Fibroblast of villous mesenchyme (primary cell): ENCODE measurements at regions not wholly inside any gene's neighbourhood (a gene's known extent, or its start where the extent isn't known, plus 50 kb on each side); places are given as distances from the start of the nearest gene placed in this dataset.

Source experiments
- DNase-seq: peaks from one replicate; pipeline ENCODE4 v3.0.0-alpha.2; 2010; ENCODE audit warnings: low read depth
- H3K4me3 ChIP-seq: 2 replicates; pipeline ENCODE4 v1.5.1; 2011; ENCODE audit warnings: low read depth, mild to moderate bottlenecking, low read length
- TF ChIP-seq, protein P1 (sequence below): IDR thresholded peaks from 2 replicates; pipeline ENCODE4 v1.5.1; 2012; ENCODE audit warnings: low read depth, mild to moderate bottlenecking, low read length; ENCODE audit not compliant: insufficient read depth

GRCh38 chr10:57960406-57960805, 307.3 kb downstream of the IPMK start:
- no peak overlapping the region for H3K4me3 ChIP-seq
- no peak for DNase-seq
- TF ChIP-seq, protein P1, sequence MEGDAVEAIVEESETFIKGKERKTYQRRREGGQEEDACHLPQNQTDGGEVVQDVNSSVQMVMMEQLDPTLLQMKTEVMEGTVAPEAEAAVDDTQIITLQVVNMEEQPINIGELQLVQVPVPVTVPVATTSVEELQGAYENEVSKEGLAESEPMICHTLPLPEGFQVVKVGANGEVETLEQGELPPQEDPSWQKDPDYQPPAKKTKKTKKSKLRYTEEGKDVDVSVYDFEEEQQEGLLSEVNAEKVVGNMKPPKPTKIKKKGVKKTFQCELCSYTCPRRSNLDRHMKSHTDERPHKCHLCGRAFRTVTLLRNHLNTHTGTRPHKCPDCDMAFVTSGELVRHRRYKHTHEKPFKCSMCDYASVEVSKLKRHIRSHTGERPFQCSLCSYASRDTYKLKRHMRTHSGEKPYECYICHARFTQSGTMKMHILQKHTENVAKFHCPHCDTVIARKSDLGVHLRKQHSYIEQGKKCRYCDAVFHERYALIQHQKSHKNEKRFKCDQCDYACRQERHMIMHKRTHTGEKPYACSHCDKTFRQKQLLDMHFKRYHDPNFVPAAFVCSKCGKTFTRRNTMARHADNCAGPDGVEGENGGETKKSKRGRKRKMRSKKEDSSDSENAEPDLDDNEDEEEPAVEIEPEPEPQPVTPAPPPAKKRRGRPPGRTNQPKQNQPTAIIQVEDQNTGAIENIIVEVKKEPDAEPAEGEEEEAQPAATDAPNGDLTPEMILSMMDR, result no peak

GRCh38 chr10:57959318-57960006, 308.2 kb downstream of the IPMK start:
- no peak overlapping the region for H3K4me3 ChIP-seq
- no peak for DNase-seq
- TF ChIP-seq, protein P1, result no peak

DNA sequence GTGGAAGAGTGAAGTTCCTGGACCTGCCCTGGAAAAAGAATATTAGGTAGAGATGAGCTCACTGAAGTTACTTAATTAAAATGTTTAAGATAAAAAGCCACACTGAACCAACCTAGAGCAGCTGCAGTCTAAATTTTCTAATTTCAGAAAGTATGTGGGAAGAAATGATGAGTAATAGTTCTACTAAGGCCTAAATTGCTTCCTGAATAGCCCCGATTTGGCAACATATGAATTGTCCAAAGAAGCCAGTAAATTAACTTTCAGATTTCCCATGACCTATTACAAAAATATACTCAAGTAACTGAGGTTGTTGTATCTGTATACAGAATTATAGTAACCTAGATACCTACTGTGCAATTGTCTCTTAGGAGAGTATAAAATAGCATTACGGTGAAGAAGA, 312.6 kb downstream of the IPMK start:
- DNase-seq, result peak; percentile 45
- TF ChIP-seq, protein P1, result no peak
- no peak overlapping the region for H3K4me3 ChIP-seq

DNA sequence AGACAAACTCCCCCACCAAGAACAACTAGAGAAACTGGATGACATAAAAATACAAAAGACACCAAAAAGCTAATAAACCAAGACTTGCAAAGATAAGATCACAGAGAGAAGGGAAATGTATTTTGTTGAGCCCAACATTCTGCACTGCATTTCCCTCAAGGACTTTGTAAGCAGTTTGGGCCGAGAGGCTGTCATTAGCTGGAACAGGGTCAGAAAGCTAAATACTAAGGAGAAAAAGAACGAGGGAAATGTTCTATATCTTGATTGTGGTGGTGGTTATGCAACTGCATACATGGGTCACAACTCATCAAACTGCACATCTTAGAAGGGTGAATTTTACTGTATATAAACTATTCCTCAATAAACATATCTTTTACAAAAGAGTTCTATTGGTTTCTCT, 315.0 kb downstream of the IPMK start:
- TF ChIP-seq, protein P1, result no peak
- DNase-seq, result peak; percentile 87
- no peak overlapping the region for H3K4me3 ChIP-seq

- DNase-seq, result no peak
- TF ChIP-seq, protein P1, result no peak
- no peak overlapping the region for H3K4me3 ChIP-seq
Measured at GRCh38 chr10:57950442-57950974, 317.2 kb downstream of the IPMK start.

DNA sequence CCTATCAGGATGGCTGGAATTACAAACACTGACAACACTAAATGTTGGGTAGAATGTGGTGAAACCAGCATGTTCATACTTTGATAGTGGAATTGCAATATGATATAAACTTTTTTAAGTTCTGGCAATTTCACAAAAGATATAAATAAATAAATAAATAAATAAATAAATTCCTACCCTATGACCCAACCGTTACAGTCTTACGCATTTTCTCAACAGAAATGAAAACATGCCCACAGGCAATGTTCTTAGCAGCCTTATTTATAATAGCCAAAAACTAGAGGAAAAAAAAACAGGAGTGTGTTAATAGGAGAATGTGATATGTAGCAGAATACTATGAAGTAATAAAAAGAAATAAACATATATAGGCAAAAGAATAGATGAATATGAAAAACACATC, 318.9 kb downstream of the IPMK start:
- TF ChIP-seq, protein P1, result no peak
- H3K4me3 ChIP-seq, result no peak overlapping the region
- peak; percentile 73 for DNase-seq

DNA sequence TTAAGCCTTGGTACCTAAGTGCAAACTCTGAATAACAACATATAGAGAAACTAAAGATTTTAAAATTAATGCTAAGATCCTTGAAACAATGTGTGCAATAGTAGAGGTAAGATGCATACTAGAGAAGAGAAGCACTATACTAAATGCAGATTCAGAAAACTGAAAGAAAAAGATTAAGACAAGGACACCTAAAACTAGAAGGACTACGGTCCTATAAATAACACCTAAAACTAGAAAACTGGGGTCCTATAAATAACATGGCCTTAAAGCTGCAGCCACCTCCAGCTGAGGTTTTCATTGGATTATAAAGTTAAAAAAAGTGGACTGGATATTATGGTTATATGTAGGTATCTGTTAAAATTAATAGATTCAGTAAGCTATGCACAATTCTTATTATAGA, 320.9 kb downstream of the IPMK start:
- no peak overlapping the region for H3K4me3 ChIP-seq
- no peak for DNase-seq
- TF ChIP-seq, protein P1, result no peak
